H1 (cell line): ENCODE measurements at regions not wholly inside any gene's neighbourhood (a gene's known extent, or its start where the extent isn't known, plus 50 kb on each side); places are given as distances from the start of the nearest gene placed in this dataset.

Experiments
- SP2 ChIP-seq: IDR thresholded peaks from 2 replicates; pipeline ENCODE4 v1.6.1; 2012; ENCODE audit warnings: mild to moderate bottlenecking, low read length, inconsistent platforms
- YY1 ChIP-seq: IDR thresholded peaks from 2 replicates; pipeline ENCODE4 v1.6.1; 2011; ENCODE audit warnings: low read depth, mild to moderate bottlenecking, low read length

DNA sequence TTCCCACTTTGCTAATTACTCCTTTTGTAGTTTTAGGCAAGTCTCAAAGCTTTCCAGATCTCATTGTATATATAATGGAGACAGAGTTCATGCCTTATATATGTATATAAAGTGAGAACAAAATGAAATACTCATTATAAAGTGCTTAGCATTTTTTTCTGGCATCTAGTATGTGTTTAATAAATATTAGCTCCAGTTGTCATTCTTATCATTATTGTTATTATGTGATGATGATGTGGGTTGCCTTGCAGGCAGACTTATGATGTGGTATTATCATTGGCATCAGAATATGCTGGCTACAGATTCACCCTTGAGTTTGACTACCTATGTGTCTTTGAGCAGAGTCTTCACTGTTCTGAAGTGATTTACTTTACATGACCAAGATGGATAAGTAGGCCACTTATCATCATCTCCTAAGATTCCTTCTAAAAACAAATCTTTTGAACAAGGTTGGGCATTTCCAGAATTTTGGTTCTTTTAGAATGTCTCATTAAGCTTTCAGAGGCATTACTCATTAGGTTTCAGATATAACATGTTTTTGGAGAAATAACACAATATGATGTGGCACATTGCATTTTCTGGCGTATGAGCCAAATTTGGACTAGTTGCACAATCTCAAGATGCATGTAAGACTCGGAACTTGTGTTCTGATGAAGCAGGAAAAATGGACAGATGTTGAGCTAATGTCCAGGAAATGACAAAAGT, 145.6 kb upstream of the TNC start (continued):
- no peak for TF ChIP-seq YY1
- TF ChIP-seq SP2, result no peak
